ENCODE measurements at regions not wholly inside any gene's neighbourhood (a gene's known extent, or its start where the extent isn't known, plus 50 kb on each side); places are given as distances from the start of the nearest gene placed in this dataset.

DNA sequence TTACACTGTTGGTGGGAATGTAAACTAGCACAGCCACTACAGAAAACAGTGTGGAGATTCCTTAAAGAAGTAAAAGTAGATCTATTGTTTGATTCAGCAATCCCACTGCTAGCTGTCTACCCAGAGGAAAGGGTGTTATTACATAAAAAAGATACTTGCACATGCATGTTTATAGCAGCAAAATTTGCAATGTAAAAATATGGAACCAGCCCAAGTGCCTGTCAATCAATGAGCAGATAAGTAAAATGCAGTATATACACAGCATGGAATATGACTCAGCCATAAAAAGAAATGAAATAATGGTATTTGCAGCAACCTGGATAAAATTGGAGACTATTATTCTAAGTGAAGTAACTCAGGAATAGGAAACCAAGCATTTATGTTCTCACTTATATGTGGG, 161.7 kb downstream of the DDX3Y start:
- DNase-seq = no peak

DNA sequence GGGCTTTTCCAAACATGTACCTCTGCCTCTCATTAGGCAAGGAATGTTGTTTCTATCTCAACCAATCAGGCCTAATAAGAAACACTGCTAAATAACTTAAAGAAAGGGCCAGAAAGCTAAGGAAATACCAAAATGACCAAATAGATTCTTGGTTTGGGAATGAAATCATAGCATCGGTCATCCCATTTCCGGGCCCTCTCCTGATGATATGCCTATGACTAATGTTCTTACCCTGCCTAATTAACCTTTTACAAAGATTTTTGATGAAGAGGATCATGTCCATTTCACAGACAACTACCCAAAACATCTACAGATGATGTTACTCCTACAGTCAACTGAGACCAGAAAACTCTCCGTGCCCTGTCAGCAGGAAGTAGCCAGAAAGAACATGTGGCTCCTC, 164.0 kb downstream of the DDX3Y start:
- no peaks in the 10 kb centered on the region for H3K9me3 ChIP-seq
- no peaks in the 10 kb centered on the region for H3K27me3 ChIP-seq
- DNase-seq = no peak
- no peak overlapping the region for H3K27ac ChIP-seq
- H3K36me3 ChIP-seq = no peaks in the 10 kb centered on the region
- no peak overlapping the region for H3K4me3 ChIP-seq
- no peaks in the 10 kb centered on the region for H3K4me1 ChIP-seq
- TF ChIP-seq POLR2A (IDR thresholded peaks at IDR 0.05) = no peak
- TF ChIP-seq, protein P1, sequence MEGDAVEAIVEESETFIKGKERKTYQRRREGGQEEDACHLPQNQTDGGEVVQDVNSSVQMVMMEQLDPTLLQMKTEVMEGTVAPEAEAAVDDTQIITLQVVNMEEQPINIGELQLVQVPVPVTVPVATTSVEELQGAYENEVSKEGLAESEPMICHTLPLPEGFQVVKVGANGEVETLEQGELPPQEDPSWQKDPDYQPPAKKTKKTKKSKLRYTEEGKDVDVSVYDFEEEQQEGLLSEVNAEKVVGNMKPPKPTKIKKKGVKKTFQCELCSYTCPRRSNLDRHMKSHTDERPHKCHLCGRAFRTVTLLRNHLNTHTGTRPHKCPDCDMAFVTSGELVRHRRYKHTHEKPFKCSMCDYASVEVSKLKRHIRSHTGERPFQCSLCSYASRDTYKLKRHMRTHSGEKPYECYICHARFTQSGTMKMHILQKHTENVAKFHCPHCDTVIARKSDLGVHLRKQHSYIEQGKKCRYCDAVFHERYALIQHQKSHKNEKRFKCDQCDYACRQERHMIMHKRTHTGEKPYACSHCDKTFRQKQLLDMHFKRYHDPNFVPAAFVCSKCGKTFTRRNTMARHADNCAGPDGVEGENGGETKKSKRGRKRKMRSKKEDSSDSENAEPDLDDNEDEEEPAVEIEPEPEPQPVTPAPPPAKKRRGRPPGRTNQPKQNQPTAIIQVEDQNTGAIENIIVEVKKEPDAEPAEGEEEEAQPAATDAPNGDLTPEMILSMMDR (IDR thresholded peaks at IDR 0.05) = no peak

More for the DNA sequence above, 161.7 kb downstream of the DDX3Y start:
- H3K9me3 ChIP-seq = no peaks in the 10 kb centered on the region
- TF ChIP-seq, protein P1 (IDR thresholded peaks at IDR 0.05) = no peak
- no peak for TF ChIP-seq POLR2A (IDR thresholded peaks at IDR 0.05)
- no peaks in the 10 kb centered on the region for H3K36me3 ChIP-seq
- no peak overlapping the region for H3K27ac ChIP-seq
- no peaks in the 10 kb centered on the region for H3K4me1 ChIP-seq
- H3K4me3 ChIP-seq = no peak overlapping the region
- no peaks in the 10 kb centered on the region for H3K27me3 ChIP-seq

DNA sequence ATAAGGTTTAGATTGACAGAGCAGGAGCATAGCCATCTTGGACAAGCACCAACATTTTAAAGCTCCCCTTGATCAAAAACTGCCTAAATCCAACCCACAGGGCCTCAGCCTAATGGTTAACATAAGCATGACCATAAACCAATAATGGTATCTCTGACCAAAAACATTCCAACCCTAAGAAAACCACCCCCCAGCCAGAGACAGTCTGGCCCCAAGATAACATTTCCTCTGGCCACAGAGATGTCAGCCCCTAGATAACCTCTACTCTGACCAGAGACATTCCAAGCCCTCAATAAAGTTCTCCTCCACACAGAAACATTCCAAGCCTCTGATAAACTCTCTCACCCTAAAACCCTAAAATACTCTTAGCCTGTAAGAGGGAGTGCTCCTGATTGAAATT, 164.4 kb downstream of the DDX3Y start:
- Histone ChIP-seq H3K27ac (no peak overlapping the region), H3K27me3 (no peaks in the 10 kb centered on the region), H3K36me3 (no peaks in the 10 kb centered on the region), H3K4me1 (no peaks in the 10 kb centered on the region), H3K9me3 (no peaks in the 10 kb centered on the region), H3K4me3 (no peak overlapping the region)
- DNase-seq = no peak
- TF ChIP-seq, protein P1 (IDR thresholded peaks at IDR 0.05) = no peak
- TF ChIP-seq POLR2A (IDR thresholded peaks at IDR 0.05) = no peak

DNA sequence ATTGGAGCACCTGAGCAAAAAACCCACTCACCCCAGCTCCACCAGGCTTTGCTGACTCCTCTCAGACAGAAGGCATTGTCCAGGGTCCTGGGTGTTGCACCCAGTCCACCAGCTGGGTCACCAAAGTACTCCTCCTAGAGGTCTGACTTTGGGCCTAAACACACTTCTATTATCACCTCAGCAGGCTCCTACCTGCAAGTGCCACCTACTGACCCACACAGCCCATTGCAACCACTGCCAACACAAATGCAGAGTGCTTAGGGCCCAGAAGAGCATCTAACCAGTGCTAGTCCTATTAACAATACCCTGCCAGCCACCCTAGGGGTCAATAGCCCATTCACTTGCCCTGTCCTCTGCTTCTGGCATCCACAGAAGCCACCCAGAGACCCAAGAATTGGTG, 178.1 kb downstream of the DDX3Y start:
- H3K4me1 ChIP-seq = no peaks in the 10 kb centered on the region
- H3K27ac ChIP-seq = no peak overlapping the region
- H3K27me3 ChIP-seq = no peaks in the 10 kb centered on the region
- no peaks in the 10 kb centered on the region for H3K36me3 ChIP-seq
- TF ChIP-seq, protein P1 (IDR thresholded peaks at IDR 0.05) = no peak
- TF ChIP-seq POLR2A (IDR thresholded peaks at IDR 0.05) = no peak
- no peak overlapping the region for H3K4me3 ChIP-seq
- DNase-seq = no peak
- H3K9me3 ChIP-seq = no peaks in the 10 kb centered on the region

DNA sequence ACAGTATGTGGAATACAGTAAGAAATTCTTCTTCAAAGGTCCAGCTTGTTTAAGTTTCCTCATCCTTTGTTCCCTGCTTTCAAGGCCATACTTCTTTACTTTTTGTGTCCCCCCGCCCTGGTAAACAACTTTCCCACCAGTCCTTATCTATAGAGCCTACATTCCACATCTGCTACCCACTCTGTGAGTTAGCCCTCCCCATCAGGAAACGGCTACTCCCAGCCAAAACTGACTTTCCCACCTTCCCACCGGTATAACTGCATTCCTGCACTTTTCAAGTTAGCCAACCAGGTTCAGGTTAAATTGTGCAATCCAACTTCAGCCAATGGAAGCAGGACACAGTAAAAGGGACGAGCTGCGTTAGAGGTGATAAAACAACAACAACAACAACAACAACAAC, 186.9 kb downstream of the DDX3Y start:
- H3K36me3 ChIP-seq = no peaks in the 10 kb centered on the region
- TF ChIP-seq, protein P1 (IDR thresholded peaks at IDR 0.05) = no peak
- no peak for TF ChIP-seq POLR2A (IDR thresholded peaks at IDR 0.05)
- H3K4me3 ChIP-seq = no peak overlapping the region
- DNase-seq = no peak
- H3K27ac ChIP-seq = no peak overlapping the region
- no peaks in the 10 kb centered on the region for H3K27me3 ChIP-seq
- H3K4me1 ChIP-seq = no peaks in the 10 kb centered on the region
- H3K9me3 ChIP-seq = no peaks in the 10 kb centered on the region

DNA sequence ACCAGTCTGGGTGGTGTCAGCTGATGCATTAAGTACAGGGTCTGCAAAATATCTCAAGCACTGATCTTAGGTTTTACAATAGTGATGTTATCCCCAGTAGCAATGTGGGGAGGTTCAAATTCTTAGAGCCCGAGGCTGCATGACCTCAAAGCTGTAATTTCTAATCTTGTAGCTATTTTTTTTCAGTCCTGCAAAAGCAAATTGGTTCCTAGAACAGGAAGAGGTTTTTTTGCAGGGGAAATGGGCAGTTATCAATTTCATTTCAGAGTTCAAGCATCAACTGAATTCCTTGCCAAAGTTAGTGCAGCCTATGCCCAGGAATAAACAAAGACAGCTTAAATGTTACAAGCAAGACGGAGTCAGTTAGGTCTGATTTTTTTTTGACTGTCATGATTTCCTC, 188.3 kb downstream of the DDX3Y start:
- H3K9me3 ChIP-seq = no peaks in the 10 kb centered on the region
- no peaks in the 10 kb centered on the region for H3K4me1 ChIP-seq
- no peak overlapping the region for H3K27ac ChIP-seq
- no peaks in the 10 kb centered on the region for H3K27me3 ChIP-seq
- no peak overlapping the region for H3K4me3 ChIP-seq
- no peaks in the 10 kb centered on the region for H3K36me3 ChIP-seq
- no peak for DNase-seq
- TF ChIP-seq POLR2A (IDR thresholded peaks at IDR 0.05) = no peak
- TF ChIP-seq, protein P1 (IDR thresholded peaks at IDR 0.05) = no peak
